ENCODE measurements at regions not wholly inside any gene's neighbourhood (a gene's known extent, or its start where the extent isn't known, plus 50 kb on each side); places are given as distances from the start of the nearest gene placed in this dataset.
"Not testable (repeated sequence)": the region's sequence is repeated elsewhere in the genome, so short reads cannot be mapped to it uniquely, and the experiment has no call there.

GRCh38 chr6:164741938-164742451 lies 567.4 kb downstream of the C6orf118 start:
- peaks cover 13% of the 10 kb centered on the region for H3K9me3 Mint-ChIP-seq (ENCODE audit: unreplicated experiment)
- DNase-seq (ENCODE audit: low spot score), result no peak
- H3K27me3 Mint-ChIP-seq (ENCODE audit: unreplicated experiment), result peaks cover 1% of the 10 kb centered on the region
- no peak overlapping the region for H3K27ac Mint-ChIP-seq (ENCODE audit: unreplicated experiment)
- H3K36me3 Mint-ChIP-seq (ENCODE audit: low read depth, unreplicated experiment), result no peaks in the 10 kb centered on the region
- TF ChIP-seq CTCF (IDR thresholded peaks at IDR 0.05; ENCODE audit: unreplicated experiment), result no peak
- H3K4me1 Mint-ChIP-seq (ENCODE audit: unreplicated experiment), result no peaks in the 10 kb centered on the region
- H3K4me3 Mint-ChIP-seq (ENCODE audit: unreplicated experiment), result no peak overlapping the region

GRCh38 chr6:164736090-164736489 lies 573.3 kb downstream of the C6orf118 start:
- peaks cover 12% of the 10 kb centered on the region for H3K9me3 Mint-ChIP-seq (ENCODE audit: unreplicated experiment)
- H3K4me1 Mint-ChIP-seq (ENCODE audit: unreplicated experiment); H3K27ac Mint-ChIP-seq (ENCODE audit: unreplicated experiment); H3K4me3 Mint-ChIP-seq (ENCODE audit: unreplicated experiment); DNase-seq (ENCODE audit: low spot score); H3K36me3 Mint-ChIP-seq (ENCODE audit: low read depth, unreplicated experiment); H3K27me3 Mint-ChIP-seq (ENCODE audit: unreplicated experiment): not testable (repeated sequence)

GRCh38 chr6:164731539-164731938 lies 577.9 kb downstream of the C6orf118 start:
- Mint-ChIP-seq H3K27ac (ENCODE audit: unreplicated experiment) (no peak overlapping the region), H3K4me1 (ENCODE audit: unreplicated experiment) (peaks cover 5% of the 10 kb centered on the region), H3K4me3 (ENCODE audit: unreplicated experiment) (no peak overlapping the region), H3K9me3 (ENCODE audit: unreplicated experiment) (peaks cover 4% of the 10 kb centered on the region), H3K36me3 (ENCODE audit: low read depth, unreplicated experiment) (peaks cover 5% of the 10 kb centered on the region), H3K27me3 (ENCODE audit: unreplicated experiment) (no peaks in the 10 kb centered on the region)
- no peak for TF ChIP-seq CTCF (IDR thresholded peaks at IDR 0.05; ENCODE audit: unreplicated experiment)
- no peak for DNase-seq (ENCODE audit: low spot score)

GRCh38 chr6:164721460-164721859 lies 587.9 kb downstream of the C6orf118 start:
- H3K4me3 Mint-ChIP-seq (ENCODE audit: unreplicated experiment), result no peak overlapping the region
- no peaks in the 10 kb centered on the region for H3K36me3 Mint-ChIP-seq (ENCODE audit: low read depth, unreplicated experiment)
- no peak for TF ChIP-seq CTCF (IDR thresholded peaks at IDR 0.05; ENCODE audit: unreplicated experiment)
- no peak overlapping the region for H3K27ac Mint-ChIP-seq (ENCODE audit: unreplicated experiment)
- no peaks in the 10 kb centered on the region for H3K9me3 Mint-ChIP-seq (ENCODE audit: unreplicated experiment)
- DNase-seq (ENCODE audit: low spot score), result no peak
- H3K27me3 Mint-ChIP-seq (ENCODE audit: unreplicated experiment), result no peaks in the 10 kb centered on the region
- no peaks in the 10 kb centered on the region for H3K4me1 Mint-ChIP-seq (ENCODE audit: unreplicated experiment)

- no peak overlapping the region for H3K27ac Mint-ChIP-seq (ENCODE audit: unreplicated experiment)
- peaks cover 1% of the 10 kb centered on the region for H3K27me3 Mint-ChIP-seq (ENCODE audit: unreplicated experiment)
- no peak overlapping the region for H3K4me3 Mint-ChIP-seq (ENCODE audit: unreplicated experiment)
- H3K4me1 Mint-ChIP-seq (ENCODE audit: unreplicated experiment), result peaks cover 6% of the 10 kb centered on the region
- no peak for DNase-seq (ENCODE audit: low spot score)
- TF ChIP-seq CTCF (IDR thresholded peaks at IDR 0.05; ENCODE audit: unreplicated experiment), result no peak
- no peaks in the 10 kb centered on the region for H3K36me3 Mint-ChIP-seq (ENCODE audit: low read depth, unreplicated experiment)
- no peaks in the 10 kb centered on the region for H3K9me3 Mint-ChIP-seq (ENCODE audit: unreplicated experiment)
These were observed 608.9 kb downstream of the C6orf118 start for GRCh38 chr6:164700497-164700896.
